NT2/D1 (cell line): ENCODE measurements at regions not wholly inside any gene's neighbourhood (a gene's known extent, or its start where the extent isn't known, plus 50 kb on each side); places are given as distances from the start of the nearest gene placed in this dataset.

Experiments used
- DNase-seq: peaks from one replicate; pipeline ENCODE4 v3.0.0-alpha.2; 2011; ENCODE audit warnings: low read depth, low spot score
- H3K27me3 ChIP-seq: 2 replicates; pipeline ENCODE4 v1.6.0; 2011; ENCODE audit warnings: mild to moderate bottlenecking; ENCODE audit not compliant: insufficient read length, insufficient read depth
- H3K36me3 ChIP-seq: 2 replicates; pipeline ENCODE4 v1.6.1; 2011; ENCODE audit warnings: mild to moderate bottlenecking, low read length, mixed read lengths; ENCODE audit not compliant: insufficient read depth, insufficient read length
- H3K4me1 ChIP-seq: 2 replicates; pipeline ENCODE4 v1.5.1; 2011; ENCODE audit not compliant: insufficient read depth, insufficient read length
- H3K4me3 ChIP-seq: 2 replicates; pipeline ENCODE4 v1.5.1; 2011; ENCODE audit warnings: low read depth; ENCODE audit not compliant: insufficient read length
- H3K9ac ChIP-seq: 2 replicates; pipeline ENCODE4 v1.6.0; 2011; ENCODE audit warnings: low read depth; ENCODE audit not compliant: insufficient read length
- H3K9me3 ChIP-seq: 2 replicates; pipeline ENCODE4 v1.5.1; 2011; ENCODE audit warnings: mild to moderate bottlenecking, low read length; ENCODE audit not compliant: insufficient read depth
- SUZ12 ChIP-seq: IDR thresholded peaks from 2 replicates; pipeline ENCODE4 v1.6.1; 2011; ENCODE audit not compliant: insufficient read length, insufficient read depth; ENCODE audit errors: extremely low read depth
- YY1 ChIP-seq: IDR thresholded peaks from 2 replicates; pipeline ENCODE4 v1.6.1; 2011; ENCODE audit not compliant: insufficient read length, insufficient read depth
- ZNF274 ChIP-seq: IDR thresholded peaks from 2 replicates; pipeline ENCODE4 v1.6.1; 2011; ENCODE audit warnings: mild to moderate bottlenecking, low read depth, low read length

DNA sequence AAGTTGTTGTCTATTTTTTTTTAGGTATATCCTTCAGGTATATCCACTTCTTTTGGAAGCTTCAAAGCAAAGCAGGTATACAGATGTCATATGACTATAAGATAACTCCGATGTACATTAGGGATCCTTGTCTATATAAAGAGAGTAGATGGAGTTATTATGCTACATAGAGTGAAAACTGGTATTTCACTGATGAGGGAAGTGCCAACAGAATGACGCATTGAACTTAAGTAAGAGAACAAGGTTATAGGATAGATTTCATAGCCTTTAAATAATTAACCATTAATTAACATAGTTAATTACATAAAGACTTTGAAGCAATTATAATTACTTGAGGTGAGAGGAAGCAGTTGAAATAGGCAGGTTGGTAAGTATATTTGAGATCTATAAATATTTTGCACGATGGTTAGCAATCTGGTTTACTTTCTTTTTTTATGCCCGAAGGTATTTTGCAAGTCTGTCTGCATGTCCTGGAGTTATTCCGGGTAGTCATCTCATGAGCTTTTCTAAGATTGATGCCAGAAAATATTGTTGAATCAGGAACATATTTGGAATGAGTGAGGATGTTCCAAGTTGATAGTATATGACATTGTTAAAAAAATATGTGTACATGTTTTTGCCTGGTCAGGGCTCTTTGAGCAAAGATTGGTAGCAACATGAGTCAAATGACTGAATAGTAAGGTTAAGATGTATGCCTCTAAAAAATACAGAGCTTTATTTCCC lies 299.5 kb upstream of the KCNMB2 start:
- Histone ChIP-seq H3K4me3 (no peak overlapping the region), H3K9me3 (no peaks in the 10 kb centered on the region)
- no peak for TF ChIP-seq ZNF274

DNA sequence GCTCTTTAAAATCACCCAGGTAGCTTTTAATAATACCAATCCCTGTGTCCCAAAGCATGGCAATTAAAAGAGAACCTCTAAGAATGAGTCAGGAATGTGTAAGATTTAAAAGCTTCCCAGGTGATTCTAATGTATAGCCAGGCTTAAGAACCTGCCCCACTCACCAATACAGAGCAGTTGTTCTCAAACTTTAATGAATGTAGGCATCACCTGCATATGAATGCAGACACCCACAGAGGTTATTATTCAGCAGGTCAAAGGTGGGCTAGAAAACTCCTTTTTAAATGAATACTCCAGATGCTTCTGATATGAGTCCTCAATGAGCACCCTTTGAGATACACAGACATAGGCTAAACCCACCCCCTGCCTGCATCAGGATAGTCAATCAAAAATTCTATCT lies 298.1 kb upstream of the KCNMB2 start:
- Histone ChIP-seq H3K36me3 (no peaks in the 10 kb centered on the region), H3K4me1 (no peaks in the 10 kb centered on the region), H3K27me3 (no peaks in the 10 kb centered on the region), H3K9ac (no peak overlapping the region), H3K9me3 (no peaks in the 10 kb centered on the region), H3K4me3 (no peak overlapping the region)
- TF ChIP-seq YY1 (no peak), ZNF274 (no peak), SUZ12 (no peak)
- peak; percentile 13 for DNase-seq

More for the DNA sequence above, 299.5 kb upstream of the KCNMB2 start:
- Histone ChIP-seq H3K27me3 (no peaks in the 10 kb centered on the region), H3K9ac (no peak overlapping the region), H3K4me1 (no peaks in the 10 kb centered on the region), H3K36me3 (no peaks in the 10 kb centered on the region)
- no peak for DNase-seq

DNA sequence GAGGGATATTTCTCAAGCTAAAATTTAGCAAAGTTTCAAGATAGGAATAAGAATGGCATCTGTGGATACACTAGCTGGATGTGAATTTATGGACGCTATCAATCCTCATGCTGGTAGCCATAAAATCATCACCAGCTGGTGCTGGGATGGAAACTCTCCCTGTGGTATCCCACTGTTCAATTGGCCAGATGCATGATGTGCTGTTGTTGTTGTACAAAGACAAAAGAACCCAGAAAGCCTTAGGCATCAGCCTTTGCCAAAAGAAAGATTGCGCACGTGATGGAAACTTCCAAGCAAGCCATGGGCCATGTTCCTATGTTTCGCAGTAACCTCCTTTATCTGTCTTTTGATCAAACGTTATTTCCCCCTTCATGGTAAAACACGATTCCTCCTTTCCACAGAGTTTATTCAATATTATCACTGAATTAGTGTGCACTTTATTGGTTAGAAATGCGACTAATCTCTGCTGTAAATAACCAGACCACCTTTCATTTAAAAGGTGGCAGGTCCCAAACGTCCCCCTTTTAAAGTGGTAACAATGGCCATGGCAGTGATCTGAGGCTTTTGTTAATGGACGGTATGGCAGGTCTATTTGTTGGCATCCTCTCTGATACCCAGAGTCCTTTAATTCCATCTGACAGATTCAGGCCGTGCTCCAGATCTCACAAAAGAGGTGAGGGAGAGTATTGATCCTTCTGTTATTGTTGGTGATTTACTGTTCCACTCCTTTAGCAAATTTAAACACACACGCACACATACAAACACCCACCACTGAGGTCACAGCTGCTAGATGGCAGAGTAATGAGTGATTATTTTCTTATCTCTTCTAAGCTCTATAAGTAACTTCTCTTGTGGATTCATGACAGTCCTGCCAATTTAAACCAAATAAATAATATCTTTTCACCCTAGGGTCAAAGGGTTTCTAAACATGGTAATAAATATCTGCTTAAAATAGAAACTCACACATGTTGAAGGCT lies 291.2 kb upstream of the KCNMB2 start:
- DNase-seq: no peak
- H3K4me1 ChIP-seq: no peaks in the 10 kb centered on the region
- no peaks in the 10 kb centered on the region for H3K9me3 ChIP-seq
- no peaks in the 10 kb centered on the region for H3K27me3 ChIP-seq
- no peak for TF ChIP-seq YY1
- no peak overlapping the region for H3K9ac ChIP-seq
- no peak overlapping the region for H3K4me3 ChIP-seq
- H3K36me3 ChIP-seq: no peaks in the 10 kb centered on the region

DNA sequence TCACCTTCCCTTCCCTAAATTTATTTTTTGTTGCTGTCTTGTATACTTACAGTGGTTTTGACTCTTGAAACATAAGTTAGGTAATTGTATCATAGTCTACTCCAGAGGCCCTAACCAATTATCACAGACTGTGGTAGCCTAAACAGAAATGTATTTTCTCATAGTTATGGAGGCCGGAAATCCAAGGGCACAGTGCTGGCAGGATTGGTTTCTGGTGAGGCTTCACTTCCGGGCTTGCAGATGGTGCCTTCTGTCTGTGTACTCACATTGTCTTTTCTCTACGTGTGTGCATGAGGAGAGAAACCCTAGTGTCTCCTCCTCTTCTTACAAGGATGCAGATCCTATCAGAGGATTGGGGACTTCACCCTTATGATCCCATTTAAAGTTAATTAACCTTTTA lies 290.2 kb upstream of the KCNMB2 start:
- no peak overlapping the region for H3K4me3 ChIP-seq
- H3K27me3 ChIP-seq: no peaks in the 10 kb centered on the region
- H3K9ac ChIP-seq: no peak overlapping the region
- no peaks in the 10 kb centered on the region for H3K9me3 ChIP-seq
- no peaks in the 10 kb centered on the region for H3K36me3 ChIP-seq
- TF ChIP-seq ZNF274: no peak
- TF ChIP-seq YY1: no peak
- no peak for TF ChIP-seq SUZ12
- DNase-seq: no peak
- H3K4me1 ChIP-seq: no peaks in the 10 kb centered on the region

DNA sequence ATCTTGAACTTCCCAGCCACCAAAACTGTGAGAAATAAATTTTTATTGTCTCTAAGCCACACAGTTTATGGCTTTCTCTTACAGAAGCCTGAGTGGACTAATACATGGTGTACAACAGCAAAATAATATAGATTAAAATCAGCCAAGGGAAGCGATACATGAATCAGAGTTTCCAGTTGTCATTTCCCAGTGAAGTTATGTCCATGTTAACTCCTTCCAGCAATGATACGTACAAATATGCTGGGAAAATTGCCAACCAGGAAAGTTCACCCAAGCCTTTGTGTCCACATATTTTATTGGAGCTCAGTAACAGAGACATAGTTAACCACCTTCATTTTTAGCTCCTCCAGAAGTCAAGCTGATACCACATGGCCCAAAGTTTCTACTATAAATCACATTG lies 280.9 kb upstream of the KCNMB2 start:
- Histone ChIP-seq H3K4me3 (no peak overlapping the region), H3K9ac (no peak overlapping the region), H3K4me1 (no peaks in the 10 kb centered on the region), H3K36me3 (no peaks in the 10 kb centered on the region), H3K27me3 (no peaks in the 10 kb centered on the region), H3K9me3 (no peaks in the 10 kb centered on the region)
- no peak for DNase-seq
- TF ChIP-seq YY1 (no peak), SUZ12 (no peak), ZNF274 (no peak)

DNA sequence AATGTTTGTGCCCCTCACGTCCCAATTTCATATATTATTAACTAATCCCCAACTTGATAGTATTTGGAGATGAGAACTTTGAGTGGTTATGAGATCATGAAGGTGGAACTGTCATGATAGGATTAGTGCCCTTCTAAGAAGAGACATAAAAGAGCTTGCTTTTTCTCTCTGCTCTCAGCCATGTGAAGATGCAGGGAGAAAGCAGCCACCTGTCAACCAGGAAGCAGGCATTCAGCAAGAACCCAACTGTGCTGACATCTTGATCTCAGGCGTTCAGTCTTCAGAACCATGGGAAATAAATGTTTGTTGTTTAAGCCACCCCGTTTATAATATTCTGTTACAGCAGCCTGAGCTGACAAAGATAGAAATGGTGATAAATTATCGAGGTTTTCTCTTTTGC lies 278.7 kb upstream of the KCNMB2 start:
- no peak overlapping the region for H3K4me3 ChIP-seq
- no peaks in the 10 kb centered on the region for H3K9me3 ChIP-seq
- TF ChIP-seq YY1 (no peak), SUZ12 (no peak), ZNF274 (no peak)
- no peak for DNase-seq
- H3K27me3 ChIP-seq: no peaks in the 10 kb centered on the region
- H3K9ac ChIP-seq: no peak overlapping the region
- no peaks in the 10 kb centered on the region for H3K36me3 ChIP-seq
- H3K4me1 ChIP-seq: no peaks in the 10 kb centered on the region

DNA sequence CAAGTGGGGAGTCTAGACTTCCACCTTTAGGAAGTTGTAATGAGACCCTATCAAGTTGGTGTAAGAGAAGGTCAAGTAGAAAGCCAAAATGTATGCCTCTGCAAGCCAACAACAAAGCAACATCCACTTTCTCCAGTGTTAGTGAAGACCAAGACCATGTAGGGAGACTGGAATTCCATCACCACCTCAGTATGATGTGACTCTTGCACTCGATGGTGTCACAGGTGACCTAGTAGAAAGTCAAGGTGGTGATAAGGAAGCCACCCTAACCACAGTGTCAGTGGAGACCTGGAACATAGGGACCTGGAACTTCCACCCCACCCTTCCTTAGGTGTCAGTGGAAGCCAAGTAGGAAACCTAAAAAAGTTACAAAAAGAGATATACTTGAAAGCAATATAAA lies 278.1 kb upstream of the KCNMB2 start:
- no peak overlapping the region for H3K9ac ChIP-seq

More for the DNA sequence above, 278.1 kb upstream of the KCNMB2 start:
- Histone ChIP-seq H3K27me3 (no peaks in the 10 kb centered on the region), H3K4me3 (no peak overlapping the region), H3K9me3 (no peaks in the 10 kb centered on the region), H3K36me3 (no peaks in the 10 kb centered on the region), H3K4me1 (no peaks in the 10 kb centered on the region)
- DNase-seq: no peak
- no peak for TF ChIP-seq SUZ12
- no peak for TF ChIP-seq ZNF274
- TF ChIP-seq YY1: no peak
